ENCODE measurements at regions not wholly inside any gene's neighbourhood (a gene's known extent, or its start where the extent isn't known, plus 50 kb on each side); places are given as distances from the start of the nearest gene placed in this dataset.
"Not testable (repeated sequence)": the region's sequence is repeated elsewhere in the genome, so short reads cannot be mapped to it uniquely, and the experiment has no call there.

DNA sequence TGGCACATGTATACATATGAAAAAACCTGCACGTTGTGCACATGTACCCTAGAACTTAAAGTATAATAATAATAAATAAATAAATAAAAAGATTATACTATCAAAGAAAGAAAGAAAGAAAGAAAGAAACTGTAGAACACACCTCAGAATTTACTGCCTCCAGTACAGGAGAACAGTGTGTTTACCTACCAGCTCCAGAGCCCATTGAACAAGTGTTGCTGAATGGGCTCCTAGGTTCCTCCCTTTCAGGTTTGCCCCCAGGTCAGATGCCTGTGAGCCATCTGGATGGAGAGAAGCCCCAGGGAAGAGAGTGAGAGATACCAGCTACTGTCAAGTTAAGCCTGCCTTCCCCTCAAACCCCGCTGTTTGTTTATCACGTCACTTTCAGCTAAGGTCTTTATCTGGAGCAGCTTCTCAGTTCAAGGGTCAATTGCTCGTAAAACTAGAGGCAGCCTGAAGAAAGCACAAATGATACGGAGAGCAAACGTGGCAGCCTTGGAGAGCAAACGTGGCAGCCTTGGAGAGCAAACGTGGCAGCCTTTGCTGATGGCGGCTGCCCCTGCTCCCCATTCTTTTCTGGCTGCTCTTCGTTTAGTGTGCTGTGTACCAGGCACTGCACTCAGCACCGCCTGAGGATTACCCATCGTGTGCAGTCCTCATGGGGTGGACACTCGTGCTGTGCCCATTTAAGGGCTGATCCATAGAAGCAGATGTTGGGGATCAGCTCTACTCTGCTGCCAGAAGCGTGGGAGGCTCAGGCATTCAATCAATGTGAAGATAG is 111.7 kb downstream of the ADAMTS15 start:
- Histone ChIP-seq H3K9me3 (no peaks in the 10 kb centered on the region), H3K4me3 (no peak overlapping the region), H3K27ac (no peak overlapping the region), H3K4me1 (ENCODE audit: insufficient read depth) (no peaks in the 10 kb centered on the region), H3K27me3 (no peaks in the 10 kb centered on the region), H3K36me3 (no peaks in the 10 kb centered on the region)
- no peak for DNase-seq
- TF ChIP-seq EP300 (IDR thresholded peaks at IDR 0.05) (no peak), POLR2A (IDR thresholded peaks at IDR 0.05) (no peak)
- TF ChIP-seq, protein P1, sequence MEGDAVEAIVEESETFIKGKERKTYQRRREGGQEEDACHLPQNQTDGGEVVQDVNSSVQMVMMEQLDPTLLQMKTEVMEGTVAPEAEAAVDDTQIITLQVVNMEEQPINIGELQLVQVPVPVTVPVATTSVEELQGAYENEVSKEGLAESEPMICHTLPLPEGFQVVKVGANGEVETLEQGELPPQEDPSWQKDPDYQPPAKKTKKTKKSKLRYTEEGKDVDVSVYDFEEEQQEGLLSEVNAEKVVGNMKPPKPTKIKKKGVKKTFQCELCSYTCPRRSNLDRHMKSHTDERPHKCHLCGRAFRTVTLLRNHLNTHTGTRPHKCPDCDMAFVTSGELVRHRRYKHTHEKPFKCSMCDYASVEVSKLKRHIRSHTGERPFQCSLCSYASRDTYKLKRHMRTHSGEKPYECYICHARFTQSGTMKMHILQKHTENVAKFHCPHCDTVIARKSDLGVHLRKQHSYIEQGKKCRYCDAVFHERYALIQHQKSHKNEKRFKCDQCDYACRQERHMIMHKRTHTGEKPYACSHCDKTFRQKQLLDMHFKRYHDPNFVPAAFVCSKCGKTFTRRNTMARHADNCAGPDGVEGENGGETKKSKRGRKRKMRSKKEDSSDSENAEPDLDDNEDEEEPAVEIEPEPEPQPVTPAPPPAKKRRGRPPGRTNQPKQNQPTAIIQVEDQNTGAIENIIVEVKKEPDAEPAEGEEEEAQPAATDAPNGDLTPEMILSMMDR (IDR thresholded peaks at IDR 0.05), result no peak
- 76 to 87% (median 84%) methylated on average over 14 of the region's 14 CpGs for WGBS, 3 donors
- intact Hi-C loops (cut with DNase I), result no loop called here

DNA sequence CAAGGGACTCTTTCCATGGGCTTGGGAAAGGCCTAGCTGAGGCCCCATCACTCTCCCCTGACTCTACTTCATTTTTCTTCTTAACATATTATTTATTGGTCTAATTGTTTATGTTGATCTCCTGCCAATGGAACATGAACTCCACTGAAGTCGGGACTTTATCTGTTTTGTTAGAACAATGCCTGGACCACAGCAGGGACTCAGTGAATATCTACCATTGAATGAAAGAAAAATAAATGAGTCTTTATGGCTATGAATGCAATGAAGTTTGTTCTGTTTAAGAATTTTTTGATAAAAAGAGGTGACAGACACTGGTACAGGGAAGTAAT is 112.3 kb downstream of the ADAMTS15 start:
- H3K9me3 ChIP-seq, result no peaks in the 10 kb centered on the region
- H3K4me1 ChIP-seq (ENCODE audit: insufficient read depth), result no peaks in the 10 kb centered on the region
- no peak for DNase-seq
- no peaks in the 10 kb centered on the region for H3K27me3 ChIP-seq
- H3K4me3 ChIP-seq, result no peak overlapping the region
- WGBS, 3 donors, result 10 to 18% (median 16%) methylated on average over 1 of the region's 1 CpG
- H3K27ac ChIP-seq, result no peak overlapping the region
- no peak for TF ChIP-seq POLR2A (IDR thresholded peaks at IDR 0.05)
- TF ChIP-seq, protein P1 (IDR thresholded peaks at IDR 0.05), result no peak
- TF ChIP-seq EP300 (IDR thresholded peaks at IDR 0.05), result no peak
- intact Hi-C loops (cut with DNase I), result no loop called here
- H3K36me3 ChIP-seq, result no peaks in the 10 kb centered on the region

DNA sequence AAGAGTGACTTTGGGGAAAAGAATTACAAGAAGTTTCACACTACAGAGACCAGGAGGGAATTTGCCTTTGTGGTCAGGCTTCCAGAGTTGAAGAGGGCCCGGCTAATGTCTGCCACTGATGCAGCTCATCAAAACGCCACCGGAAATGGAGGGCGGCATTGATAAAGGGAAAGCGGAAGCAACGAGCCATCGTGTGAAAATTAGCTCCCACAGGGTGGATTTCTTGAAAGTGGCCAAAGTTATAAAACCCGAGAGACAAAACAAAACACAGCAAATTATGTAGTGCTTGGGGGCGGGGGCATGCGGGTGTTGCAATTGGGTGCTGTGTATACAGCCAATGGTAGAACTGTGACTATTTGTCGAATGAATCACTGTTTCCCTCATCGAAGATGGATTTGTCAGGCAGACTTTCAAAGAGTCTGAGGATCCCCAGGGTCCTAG is 113.0 kb downstream of the ADAMTS15 start:
- Histone ChIP-seq H3K9me3 (no peaks in the 10 kb centered on the region), H3K27me3 (no peaks in the 10 kb centered on the region), H3K4me3 (no peak overlapping the region), H3K4me1 (ENCODE audit: insufficient read depth) (no peaks in the 10 kb centered on the region), H3K27ac (no peak overlapping the region), H3K36me3 (no peaks in the 10 kb centered on the region)
- WGBS, 3 donors, result 92% methylated on average over 12 of the region's 12 CpGs
- TF ChIP-seq POLR2A (IDR thresholded peaks at IDR 0.05) (no peak), EP300 (IDR thresholded peaks at IDR 0.05) (no peak)
- TF ChIP-seq, protein P1 (IDR thresholded peaks at IDR 0.05), result no peak
- intact Hi-C loops (cut with DNase I), result no loop called here
- no peak for DNase-seq

DNA sequence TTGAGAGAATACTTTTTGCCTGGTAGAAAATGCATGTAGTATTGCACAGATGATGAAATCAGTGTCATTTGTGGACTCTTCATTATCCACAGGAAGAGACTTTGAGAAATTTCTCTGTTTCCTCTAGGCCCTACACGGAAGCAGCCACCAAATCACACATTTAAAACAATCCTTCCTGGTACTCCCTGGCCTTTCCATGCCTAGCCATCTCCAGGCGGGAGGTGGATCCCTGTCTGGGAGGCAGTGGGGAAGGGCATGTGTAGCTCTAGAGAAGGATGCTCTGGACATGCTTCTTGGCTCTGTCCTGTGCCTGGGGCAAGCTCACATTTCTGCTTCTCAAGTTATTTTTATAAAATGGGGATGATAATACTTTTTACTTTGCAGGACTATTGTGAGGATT is 114.1 kb downstream of the ADAMTS15 start:
- no peak overlapping the region for H3K4me3 ChIP-seq
- no peak overlapping the region for H3K27ac ChIP-seq
- no peak for DNase-seq
- WGBS, 3 donors, result 86 to 90% (median 89%) methylated on average over 2 of the region's 2 CpGs
- TF ChIP-seq, protein P1 (IDR thresholded peaks at IDR 0.05), result no peak
- TF ChIP-seq POLR2A (IDR thresholded peaks at IDR 0.05), result no peak
- no peak for TF ChIP-seq EP300 (IDR thresholded peaks at IDR 0.05)
- H3K9me3 ChIP-seq, result no peaks in the 10 kb centered on the region
- no peaks in the 10 kb centered on the region for H3K36me3 ChIP-seq
- no peaks in the 10 kb centered on the region for H3K27me3 ChIP-seq
- no peaks in the 10 kb centered on the region for H3K4me1 ChIP-seq (ENCODE audit: insufficient read depth)
- intact Hi-C loops (cut with DNase I), result no loop called here

DNA sequence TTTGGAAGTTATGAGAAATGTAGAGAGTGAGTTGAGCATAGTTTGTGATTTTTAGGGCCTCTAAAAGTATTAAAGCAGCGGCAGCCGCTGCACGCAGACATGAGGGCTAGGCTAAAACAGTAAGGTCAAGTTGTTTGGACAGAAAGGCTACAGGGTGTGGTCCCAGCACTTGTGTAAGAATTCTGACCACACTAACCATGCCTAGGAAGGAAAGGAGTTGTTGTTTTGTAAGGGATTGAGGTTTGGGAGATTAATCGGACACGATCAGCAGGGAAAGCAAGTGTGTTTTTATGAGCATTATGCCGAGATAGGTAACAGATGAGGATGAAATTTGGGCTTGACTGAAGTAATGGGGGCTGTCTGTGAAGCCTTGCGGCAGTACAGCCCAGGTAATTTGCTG is 117.9 kb downstream of the ADAMTS15 start:
- H3K27me3 ChIP-seq; H3K9me3 ChIP-seq; DNase-seq; intact Hi-C loops (cut with DNase I); H3K4me1 ChIP-seq (ENCODE audit: insufficient read depth); H3K36me3 ChIP-seq; H3K27ac ChIP-seq; H3K4me3 ChIP-seq: not testable (repeated sequence)
- WGBS, 3 donors, result 78 to 88% (median 85%) methylated on average over 7 of the region's 7 CpGs

Data from ovary (tissue), 7 donors.